PFSK-1 (cell line): ENCODE measurements at regions not wholly inside any gene's neighbourhood (a gene's known extent, or its start where the extent isn't known, plus 50 kb on each side); places are given as distances from the start of the nearest gene placed in this dataset.

Experiments
- POLR2AphosphoS5 ChIP-seq: IDR thresholded peaks from 2 replicates; pipeline ENCODE4 v1.6.1; 2012; ENCODE audit warnings: low read depth, mild to moderate bottlenecking, control low read depth, low read length, moderate library complexity
- SIN3A ChIP-seq: IDR thresholded peaks from 2 replicates; pipeline ENCODE4 v1.6.1; 2012; ENCODE audit warnings: mild to moderate bottlenecking, low read length, moderate library complexity, borderline replicate concordance; ENCODE audit not compliant: insufficient read depth
- TAF1 ChIP-seq: IDR thresholded peaks from 2 replicates; pipeline ENCODE4 v1.6.1; 2012; ENCODE audit warnings: low read length, control low read depth, borderline replicate concordance; ENCODE audit not compliant: insufficient read depth
- TF ChIP-seq, protein P1 (sequence below), 2 experiments: IDR thresholded peaks; 2 replicates each; pipeline versions ENCODE4 v1.6.1 to v1.8.0; 2011 to 2012; ENCODE audit warnings: low read depth in 2 of 2, low read length in 2 of 2, control low read depth in 1 of 2, inconsistent platforms in 1 of 2, mild to moderate bottlenecking in 1 of 2, moderate library complexity in 1 of 2; ENCODE audit not compliant: insufficient read depth in 1 of 2

GRCh38 chr15:68517285-68517761 lies 61.5 kb upstream of the CORO2B start:
- TF ChIP-seq POLR2AphosphoS5 (no peak), SIN3A (no peak), TAF1 (no peak)
- TF ChIP-seq, protein P1, sequence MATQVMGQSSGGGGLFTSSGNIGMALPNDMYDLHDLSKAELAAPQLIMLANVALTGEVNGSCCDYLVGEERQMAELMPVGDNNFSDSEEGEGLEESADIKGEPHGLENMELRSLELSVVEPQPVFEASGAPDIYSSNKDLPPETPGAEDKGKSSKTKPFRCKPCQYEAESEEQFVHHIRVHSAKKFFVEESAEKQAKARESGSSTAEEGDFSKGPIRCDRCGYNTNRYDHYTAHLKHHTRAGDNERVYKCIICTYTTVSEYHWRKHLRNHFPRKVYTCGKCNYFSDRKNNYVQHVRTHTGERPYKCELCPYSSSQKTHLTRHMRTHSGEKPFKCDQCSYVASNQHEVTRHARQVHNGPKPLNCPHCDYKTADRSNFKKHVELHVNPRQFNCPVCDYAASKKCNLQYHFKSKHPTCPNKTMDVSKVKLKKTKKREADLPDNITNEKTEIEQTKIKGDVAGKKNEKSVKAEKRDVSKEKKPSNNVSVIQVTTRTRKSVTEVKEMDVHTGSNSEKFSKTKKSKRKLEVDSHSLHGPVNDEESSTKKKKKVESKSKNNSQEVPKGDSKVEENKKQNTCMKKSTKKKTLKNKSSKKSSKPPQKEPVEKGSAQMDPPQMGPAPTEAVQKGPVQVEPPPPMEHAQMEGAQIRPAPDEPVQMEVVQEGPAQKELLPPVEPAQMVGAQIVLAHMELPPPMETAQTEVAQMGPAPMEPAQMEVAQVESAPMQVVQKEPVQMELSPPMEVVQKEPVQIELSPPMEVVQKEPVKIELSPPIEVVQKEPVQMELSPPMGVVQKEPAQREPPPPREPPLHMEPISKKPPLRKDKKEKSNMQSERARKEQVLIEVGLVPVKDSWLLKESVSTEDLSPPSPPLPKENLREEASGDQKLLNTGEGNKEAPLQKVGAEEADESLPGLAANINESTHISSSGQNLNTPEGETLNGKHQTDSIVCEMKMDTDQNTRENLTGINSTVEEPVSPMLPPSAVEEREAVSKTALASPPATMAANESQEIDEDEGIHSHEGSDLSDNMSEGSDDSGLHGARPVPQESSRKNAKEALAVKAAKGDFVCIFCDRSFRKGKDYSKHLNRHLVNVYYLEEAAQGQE (IDR thresholded peaks at IDR 0.05; ENCODE audit: insufficient read depth in 1 of 2, low read depth in 2 of 2, low read length in 2 of 2), result no peak
